Spleen (tissue), 7 donors: ENCODE measurements at regions not wholly inside any gene's neighbourhood (a gene's known extent, or its start where the extent isn't known, plus 50 kb on each side); places are given as distances from the start of the nearest gene placed in this dataset.

Experiments used
- POLR2A ChIP-seq, 3 donors: fragments of 450-650 bp; IDR thresholded peaks; one replicate each; pipeline ENCODE4 v1.5.1; 2017; ENCODE audit warnings: antibody characterized with exemption in 3 of 3, mild to moderate bottlenecking in 1 of 3
- POLR2AphosphoS5 ChIP-seq, 3 donors: sonication (generic); formaldehyde crosslinking; IDR thresholded peaks; one replicate each; pipeline ENCODE4 v1.5.1; 2017; ENCODE audit warnings: antibody characterized with exemption in 3 of 3
- TF ChIP-seq, protein P1 (sequence below), 11 experiments: fragments of 200-600 bp in 7 of 11; fragments of 450-650 bp in 4 of 11; sonication (generic) in 4 of 11; IDR thresholded peaks in 8 of 11; conservative IDR thresholded peaks in 3 of 11; 1 replicate in 7 of 11; 2 replicates in 4 of 11; pipeline versions ENCODE4 v1.4.0 to v1.8.0; 2016 to 2021; ENCODE audit warnings: antibody characterized with exemption in 11 of 11, inconsistent platforms in 4 of 11, mild to moderate bottlenecking in 1 of 11
- donor health status: DM: no; HTN: no; CAD: no; lungs with moderate emphysema.
- donor health status: DM: no; HTN: no; CAD: no.
- donor health status: DM: no; HTN: no; CAD: no.

DNA sequence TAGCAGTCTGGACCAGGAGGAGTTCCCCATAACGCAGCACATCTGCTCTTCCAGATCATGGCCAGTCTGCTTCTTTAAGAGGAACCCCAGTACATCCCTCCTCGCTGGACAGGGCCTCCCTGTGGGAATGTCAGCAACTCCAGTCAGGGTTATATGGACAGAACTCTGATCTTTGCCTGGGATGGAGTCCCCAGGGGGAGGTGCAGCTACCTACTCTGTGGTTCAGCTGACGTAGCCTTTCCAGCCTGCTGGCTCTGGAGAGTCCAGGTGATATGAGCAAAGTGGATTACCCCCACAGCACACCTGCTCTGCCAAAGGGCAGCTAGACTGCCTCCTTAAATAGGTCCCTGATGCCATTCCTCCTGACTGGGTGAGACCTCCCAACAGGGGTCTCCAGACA lies 417.1 kb upstream of the EPHA3 start:
- TF ChIP-seq, protein P1, sequence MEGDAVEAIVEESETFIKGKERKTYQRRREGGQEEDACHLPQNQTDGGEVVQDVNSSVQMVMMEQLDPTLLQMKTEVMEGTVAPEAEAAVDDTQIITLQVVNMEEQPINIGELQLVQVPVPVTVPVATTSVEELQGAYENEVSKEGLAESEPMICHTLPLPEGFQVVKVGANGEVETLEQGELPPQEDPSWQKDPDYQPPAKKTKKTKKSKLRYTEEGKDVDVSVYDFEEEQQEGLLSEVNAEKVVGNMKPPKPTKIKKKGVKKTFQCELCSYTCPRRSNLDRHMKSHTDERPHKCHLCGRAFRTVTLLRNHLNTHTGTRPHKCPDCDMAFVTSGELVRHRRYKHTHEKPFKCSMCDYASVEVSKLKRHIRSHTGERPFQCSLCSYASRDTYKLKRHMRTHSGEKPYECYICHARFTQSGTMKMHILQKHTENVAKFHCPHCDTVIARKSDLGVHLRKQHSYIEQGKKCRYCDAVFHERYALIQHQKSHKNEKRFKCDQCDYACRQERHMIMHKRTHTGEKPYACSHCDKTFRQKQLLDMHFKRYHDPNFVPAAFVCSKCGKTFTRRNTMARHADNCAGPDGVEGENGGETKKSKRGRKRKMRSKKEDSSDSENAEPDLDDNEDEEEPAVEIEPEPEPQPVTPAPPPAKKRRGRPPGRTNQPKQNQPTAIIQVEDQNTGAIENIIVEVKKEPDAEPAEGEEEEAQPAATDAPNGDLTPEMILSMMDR (IDR thresholded peaks at IDR 0.05 in 8 of 11, conservative IDR thresholded peaks at IDR 0.05 in 3 of 11): no peak
- TF ChIP-seq POLR2A (IDR thresholded peaks at IDR 0.05) (no peak), POLR2AphosphoS5 (IDR thresholded peaks at IDR 0.05) (no peak)
